ENCODE measurements at regions not wholly inside any gene's neighbourhood (a gene's known extent, or its start where the extent isn't known, plus 50 kb on each side); places are given as distances from the start of the nearest gene placed in this dataset.
A peak's percentile ranks its signal among the peaks of the same experiment; 100 is the strongest.
"Not testable (repeated sequence)": the region's sequence is repeated elsewhere in the genome, so short reads cannot be mapped to it uniquely, and the experiment has no call there.

- DNase-seq: no peak
Observed at GRCh38 chr6:140156131-140156530, 781.7 kb upstream of the CITED2 start.

DNA sequence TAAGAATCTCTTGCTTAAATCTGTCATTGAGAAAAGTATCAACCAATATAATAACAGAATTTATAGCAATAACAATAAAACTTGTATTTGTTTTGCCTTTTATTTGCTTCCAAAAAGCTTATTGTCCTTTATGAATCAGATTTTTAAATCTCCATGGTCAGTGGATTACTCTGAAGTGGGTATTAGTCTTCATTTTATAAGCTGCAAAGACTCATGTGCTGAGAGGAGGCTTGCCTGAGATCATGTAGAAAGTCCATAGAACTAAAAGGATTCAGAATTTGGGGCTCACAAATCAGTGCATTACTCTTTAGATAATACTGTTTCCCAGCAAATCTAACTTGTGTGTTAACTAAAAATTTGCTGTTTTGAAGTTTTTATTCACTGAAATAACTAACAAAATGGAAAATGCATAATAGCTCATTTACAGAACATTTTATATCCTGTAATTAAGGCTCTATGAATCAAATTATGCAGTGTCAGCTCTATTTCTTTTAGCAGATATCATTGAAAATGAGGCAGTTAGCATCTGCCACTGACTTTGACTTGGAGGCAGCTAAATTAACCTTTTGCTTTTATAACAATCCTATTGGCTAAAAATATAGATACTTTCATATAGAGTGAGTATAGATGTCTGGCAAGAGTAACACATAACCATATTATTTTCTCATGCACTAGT is 781.1 kb upstream of the CITED2 start:
- no peak for DNase-seq

GRCh38 chr6:140153703-140154102 is 779.3 kb upstream of the CITED2 start:
- no peak for DNase-seq

- DNase-seq: not testable (repeated sequence)
Observed at GRCh38 chr6:140147825-140148814, 773.7 kb upstream of the CITED2 start.

DNA sequence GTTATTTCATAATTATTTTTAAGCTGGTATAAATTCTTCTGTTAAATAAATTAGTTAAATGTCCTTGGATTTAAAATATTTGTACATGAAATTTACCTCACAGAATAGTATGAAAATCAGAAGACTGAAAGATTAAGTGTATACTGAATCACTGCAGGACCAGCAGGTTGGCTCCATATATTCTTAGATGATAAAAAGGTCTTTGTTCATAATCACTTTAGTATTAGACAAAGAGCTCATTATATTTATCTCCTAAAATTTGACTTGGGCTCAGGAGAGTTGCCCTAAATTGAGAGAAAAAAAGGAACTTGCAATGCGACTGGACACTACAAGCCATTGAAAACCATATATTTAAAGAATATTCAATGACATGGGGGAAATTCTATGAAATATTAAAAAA is 766.4 kb upstream of the CITED2 start:
- no peak for DNase-seq

- DNase-seq: no peak
Observed at GRCh38 chr6:140138311-140139010, 764.0 kb upstream of the CITED2 start.

GRCh38 chr6:140134224-140134623 is 759.8 kb upstream of the CITED2 start:
- no peak for DNase-seq

DNA sequence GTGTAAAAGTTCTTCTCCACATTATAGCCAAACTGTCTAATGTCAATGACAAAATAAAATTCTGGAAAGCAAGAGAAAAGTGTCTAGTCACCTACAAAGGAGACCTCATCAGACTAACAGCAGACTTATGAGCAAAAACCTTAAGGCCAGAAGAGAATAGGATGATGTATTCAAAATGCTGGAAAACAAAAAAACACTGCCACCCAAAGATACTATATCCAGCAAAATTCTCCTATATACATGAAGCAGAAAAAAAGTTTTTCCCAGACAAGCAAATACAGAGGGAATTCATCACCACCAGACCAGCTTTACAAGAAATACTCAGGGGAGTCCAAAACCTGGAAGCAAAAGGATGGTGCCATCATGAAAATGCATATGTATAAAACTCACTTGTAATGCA is 755.6 kb upstream of the CITED2 start:
- no peak for DNase-seq

GRCh38 chr6:140124498-140124897 is 750.0 kb upstream of the CITED2 start:
- DNase-seq: no peak

- no peak for DNase-seq
Observed at GRCh38 chr6:140108167-140108566, 733.7 kb upstream of the CITED2 start.

GRCh38 chr6:140107216-140107615 is 732.8 kb upstream of the CITED2 start:
- no peak for DNase-seq

DNA sequence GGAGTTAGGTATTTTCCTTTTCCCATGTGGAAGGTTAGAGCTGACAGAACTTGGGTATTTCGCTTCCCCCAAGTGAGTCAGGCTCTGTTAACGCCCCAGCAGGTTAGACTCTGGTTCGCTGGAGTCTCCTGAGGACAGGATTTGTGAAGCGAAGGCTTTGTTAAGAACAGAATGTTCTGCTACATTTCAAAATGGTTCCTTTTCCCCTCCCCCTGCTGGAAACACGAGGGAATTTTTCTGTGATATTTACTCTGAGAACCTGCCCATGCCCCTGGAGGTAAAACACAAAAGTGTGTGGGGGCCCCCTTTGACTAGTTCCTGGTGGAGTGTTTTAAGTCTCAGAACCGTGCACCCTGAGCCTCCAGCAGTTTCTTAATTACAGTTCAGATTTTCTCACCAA is 731.4 kb upstream of the CITED2 start:
- DNase-seq: no peak

GRCh38 chr6:140105241-140105640 is 730.8 kb upstream of the CITED2 start:
- DNase-seq: no peak

GRCh38 chr6:140101818-140102217 is 727.4 kb upstream of the CITED2 start:
- DNase-seq: no peak

DNA sequence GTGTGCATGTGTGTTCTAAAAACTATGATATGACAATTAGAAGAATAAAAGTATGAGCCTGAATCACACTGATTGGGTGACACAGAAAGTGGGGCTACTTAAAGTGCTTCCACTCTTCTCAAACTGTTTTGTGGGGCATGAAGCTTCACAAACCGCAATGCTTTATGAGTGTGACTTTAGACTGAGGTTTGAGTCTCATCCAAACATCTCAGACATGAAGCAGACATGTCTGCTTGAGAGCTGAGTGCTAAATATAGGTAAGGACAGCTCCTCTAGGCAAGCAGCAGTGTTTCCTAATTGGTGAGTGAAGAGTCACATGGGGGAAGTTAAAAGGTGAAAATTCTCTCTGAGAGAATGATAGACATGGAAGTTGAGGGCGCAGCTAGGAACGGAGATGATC is 726.9 kb upstream of the CITED2 start:
- no peak for DNase-seq

DNA sequence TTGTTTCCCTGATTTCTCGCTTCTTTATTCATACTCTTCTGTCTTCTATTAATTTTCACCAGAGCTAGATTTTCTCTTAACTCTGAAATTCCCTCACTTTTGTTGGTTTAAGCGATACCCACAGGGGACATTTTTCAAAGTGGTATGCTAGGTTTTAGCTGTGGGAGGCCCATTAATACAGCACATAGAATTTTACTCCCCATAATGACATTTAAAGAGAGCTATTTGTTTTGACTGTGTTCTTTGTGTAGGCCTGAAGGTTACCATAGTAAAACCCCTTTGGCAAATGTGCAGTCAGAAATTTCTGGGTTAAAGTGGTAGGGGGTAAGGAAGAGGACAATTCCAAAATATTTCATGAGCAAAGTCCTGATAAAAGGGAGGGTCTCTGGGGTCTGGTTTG is 721.1 kb upstream of the CITED2 start:
- DNase-seq: no peak

- no peak for DNase-seq
Observed at GRCh38 chr6:140091895-140092294, 717.4 kb upstream of the CITED2 start.

DNA sequence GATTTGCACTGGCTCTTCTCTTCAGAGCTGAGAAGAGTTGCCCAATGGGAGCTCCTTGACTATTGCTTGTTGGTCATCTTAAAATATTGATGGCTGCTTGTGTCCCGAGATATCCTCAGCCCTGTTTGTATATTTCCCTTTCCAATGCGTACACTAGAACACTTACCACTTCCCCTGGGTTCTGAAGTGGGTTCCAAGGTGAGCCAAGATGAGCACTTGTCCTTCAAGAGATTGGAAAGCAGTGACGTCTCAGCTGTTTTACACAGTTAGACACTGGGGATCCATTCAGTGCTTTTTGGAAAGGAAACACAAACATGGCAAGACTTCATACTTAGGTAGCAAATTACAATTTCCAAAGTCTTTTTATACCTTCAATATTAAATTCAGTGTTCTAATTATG is 716.4 kb upstream of the CITED2 start:
- DNase-seq: no peak

- no peak for DNase-seq
Observed at GRCh38 chr6:140083375-140083774, 708.9 kb upstream of the CITED2 start.

DNA sequence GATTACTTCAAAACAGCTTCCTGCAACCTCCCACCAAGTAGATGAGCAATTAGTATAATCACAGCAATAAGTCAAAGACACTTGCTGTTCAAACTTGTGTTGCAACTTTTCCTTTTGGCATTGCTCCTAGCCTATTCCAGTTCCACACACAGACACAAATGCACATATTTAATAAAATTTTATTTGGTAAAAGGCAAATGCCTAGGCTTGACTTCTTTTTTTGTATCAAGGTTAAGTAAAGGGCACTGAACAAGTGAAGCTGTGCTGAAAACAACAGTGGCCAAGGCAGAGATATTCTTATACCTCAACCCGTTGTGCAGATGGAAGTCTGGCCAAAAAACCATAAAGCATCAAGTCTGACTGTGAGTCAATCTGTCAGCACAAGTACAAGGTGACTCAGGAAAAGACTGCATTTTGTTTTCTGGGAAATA is 708.4 kb upstream of the CITED2 start:
- DNase-seq: no peak

DNA sequence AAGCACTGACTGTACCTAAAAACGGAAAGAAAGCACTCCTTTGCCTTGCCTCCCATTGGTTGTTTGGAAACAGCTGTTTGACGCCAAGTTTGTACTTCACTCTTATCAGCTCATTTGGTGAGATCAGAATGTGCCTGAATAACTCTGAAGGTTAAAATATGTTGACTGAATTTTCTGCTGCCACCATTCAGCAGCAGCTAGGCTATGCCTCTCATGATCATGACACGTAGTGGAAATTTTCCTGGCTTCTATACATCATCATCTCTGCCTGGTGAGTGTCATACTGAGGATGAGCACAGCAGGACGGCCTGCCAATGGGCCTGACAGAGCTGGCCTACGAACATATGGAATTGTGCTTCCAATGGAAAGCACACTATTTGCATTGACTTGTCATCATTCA is 704.9 kb upstream of the CITED2 start:
- no peak for DNase-seq

DNA sequence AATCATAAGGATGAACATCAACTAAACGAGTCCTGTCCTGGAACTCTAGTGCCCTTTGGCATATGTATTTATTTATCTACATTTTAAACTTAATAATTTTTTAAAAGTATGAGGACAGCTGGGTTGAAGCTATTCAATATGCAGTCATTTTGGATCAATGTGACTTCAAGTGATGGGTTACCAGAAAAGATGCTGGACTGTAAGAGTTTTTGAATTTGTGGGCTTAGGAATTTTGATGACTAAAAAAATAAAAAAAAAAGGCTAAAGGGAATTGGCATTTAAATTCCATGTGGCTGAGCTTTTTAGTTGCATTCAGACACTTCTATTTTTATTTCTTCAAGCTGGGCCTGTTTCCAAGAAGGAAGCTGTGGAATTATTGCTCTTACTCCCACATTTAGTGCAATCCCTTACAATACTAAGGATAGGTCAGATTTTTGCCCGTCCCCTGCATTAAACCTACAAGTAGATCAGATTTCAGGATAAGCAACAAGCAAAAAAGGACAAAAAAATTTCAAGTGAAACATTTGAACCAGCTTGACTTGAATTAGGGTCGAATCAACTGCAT is 704.2 kb upstream of the CITED2 start:
- DNase-seq: peak in 1 of 56 donors; percentile 0
